Activated T-cell treated with anti-CD3 and anti-CD28 coated beads for 24 hours (primary cell): ENCODE measurements at regions not wholly inside any gene's neighbourhood (a gene's known extent, or its start where the extent isn't known, plus 50 kb on each side); places are given as distances from the start of the nearest gene placed in this dataset.
"Not testable (repeated sequence)": the region's sequence is repeated elsewhere in the genome, so short reads cannot be mapped to it uniquely, and the experiment has no call there.

ENCODE experiments used
- DNase-seq: peaks from one replicate; pipeline ENCODE4 v3.0.0-alpha.2; 2020; ENCODE audit warnings: low read depth

- DNase-seq, result no peak
These were observed 154.1 kb downstream of the SH3BP4 start for GRCh38 chr2:235105821-235106359.

- no peak for DNase-seq
These were observed 155.2 kb downstream of the SH3BP4 start for GRCh38 chr2:235106874-235107639.

- no peak for DNase-seq
These were observed 155.8 kb downstream of the SH3BP4 start for GRCh38 chr2:235107640-235107951.

GRCh38 chr2:235109561-235109960, 157.7 kb downstream of the SH3BP4 start:
- not testable (repeated sequence) for DNase-seq

GRCh38 chr2:235112365-235112764, 160.5 kb downstream of the SH3BP4 start:
- DNase-seq, result no peak

- DNase-seq, result no peak
These were observed 162.0 kb downstream of the SH3BP4 start for GRCh38 chr2:235113854-235114253.

- no peak for DNase-seq
These were observed 162.5 kb downstream of the SH3BP4 start for GRCh38 chr2:235114286-235114685.

- DNase-seq, result no peak
These were observed 163.7 kb downstream of the SH3BP4 start for GRCh38 chr2:235115521-235115920.

GRCh38 chr2:235116885-235117492, 165.2 kb downstream of the SH3BP4 start:
- no peak for DNase-seq

- no peak for DNase-seq
These were observed 175.0 kb downstream of the SH3BP4 start for GRCh38 chr2:235126768-235127167.

- no peak for DNase-seq
These were observed 176.1 kb downstream of the SH3BP4 start for GRCh38 chr2:235127931-235128330.

- no peak for DNase-seq
These were observed 178.0 kb downstream of the SH3BP4 start for GRCh38 chr2:235129850-235130249.

GRCh38 chr2:235131334-235132305, 179.8 kb downstream of the SH3BP4 start:
- DNase-seq, result no peak

- no peak for DNase-seq
These were observed 180.8 kb downstream of the SH3BP4 start for GRCh38 chr2:235132651-235133050.

GRCh38 chr2:235133837-235134236, 182.0 kb downstream of the SH3BP4 start:
- no peak for DNase-seq

- DNase-seq, result no peak
These were observed 182.6 kb downstream of the SH3BP4 start for GRCh38 chr2:235134420-235134819.

GRCh38 chr2:235135195-235135965, 183.6 kb downstream of the SH3BP4 start:
- no peak for DNase-seq

- peak; percentile 33 for DNase-seq
These were observed 184.3 kb downstream of the SH3BP4 start for GRCh38 chr2:235135990-235136561.

- DNase-seq, result no peak
These were observed 186.5 kb downstream of the SH3BP4 start for GRCh38 chr2:235138339-235138738.

- no peak for DNase-seq
These were observed 188.4 kb downstream of the SH3BP4 start for GRCh38 chr2:235139956-235140800.

- DNase-seq, result no peak
These were observed 188.9 kb downstream of the SH3BP4 start for GRCh38 chr2:235140801-235141081.
